GM18517 (cell line): ENCODE measurements at regions not wholly inside any gene's neighbourhood (a gene's known extent, or its start where the extent isn't known, plus 50 kb on each side); places are given as distances from the start of the nearest gene placed in this dataset.

Source experiments
- ATAC-seq: cut with Tn5 transposase; IDR thresholded peaks from one replicate; pipeline ENCODE4 v1.9.1; 2021; ENCODE audit warnings: mild to moderate bottlenecking, moderate library complexity; ENCODE audit not compliant: unreplicated experiment

- no peak for ATAC-seq
Observed at GRCh38 chr7:25314094-25314730, 85.9 kb upstream of the NPVF start.

DNA sequence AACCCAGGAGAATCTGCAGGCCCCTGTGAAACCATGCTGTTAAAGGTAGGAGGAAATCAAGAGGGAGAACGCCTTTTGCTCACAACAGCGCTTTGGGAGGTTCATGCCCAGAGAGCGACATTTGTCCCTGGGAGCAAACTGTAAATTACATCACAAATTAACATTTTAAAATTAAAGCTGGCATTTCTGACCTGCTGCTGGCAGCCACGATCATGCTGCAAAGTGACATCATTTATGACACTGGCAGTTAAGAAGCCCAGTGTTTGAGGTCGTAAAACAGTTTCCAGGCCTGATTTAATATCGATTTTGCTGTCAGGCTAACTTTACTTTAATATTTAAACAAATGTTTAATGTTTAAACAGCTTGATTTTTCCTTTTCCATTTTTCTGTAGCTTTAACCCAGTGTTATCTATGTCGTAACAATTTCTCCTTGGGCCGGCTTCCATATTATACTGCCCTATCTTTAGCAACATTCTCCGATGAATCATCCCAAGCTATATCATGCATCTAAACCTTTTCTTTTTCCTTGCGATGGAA is 86.5 kb upstream of the NPVF start:
- no peak for ATAC-seq

- no peak for ATAC-seq
Observed at GRCh38 chr7:25316366-25316765, 88.1 kb upstream of the NPVF start.

DNA sequence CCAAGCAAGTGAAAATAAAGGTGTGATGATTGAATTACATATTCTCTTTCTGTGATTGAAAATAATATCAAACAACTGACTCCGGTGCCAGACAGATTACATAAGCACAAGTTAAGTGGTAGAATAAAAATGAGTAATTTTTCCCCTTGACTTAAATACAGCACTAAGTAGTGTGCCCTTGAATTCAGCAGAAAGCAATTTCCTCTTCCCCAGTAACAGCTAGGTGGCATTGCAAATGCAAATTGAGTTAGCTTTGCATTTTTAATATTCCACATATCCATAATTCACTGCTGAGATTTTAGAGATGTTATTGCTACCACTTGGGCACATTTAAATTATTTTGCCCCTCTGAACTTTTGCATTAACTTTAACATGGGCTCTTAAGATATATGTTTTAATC is 89.8 kb upstream of the NPVF start:
- no peak for ATAC-seq

GRCh38 chr7:25319707-25320106 is 91.4 kb upstream of the NPVF start:
- ATAC-seq: no peak

GRCh38 chr7:25320791-25321190 is 92.5 kb upstream of the NPVF start:
- ATAC-seq: no peak

DNA sequence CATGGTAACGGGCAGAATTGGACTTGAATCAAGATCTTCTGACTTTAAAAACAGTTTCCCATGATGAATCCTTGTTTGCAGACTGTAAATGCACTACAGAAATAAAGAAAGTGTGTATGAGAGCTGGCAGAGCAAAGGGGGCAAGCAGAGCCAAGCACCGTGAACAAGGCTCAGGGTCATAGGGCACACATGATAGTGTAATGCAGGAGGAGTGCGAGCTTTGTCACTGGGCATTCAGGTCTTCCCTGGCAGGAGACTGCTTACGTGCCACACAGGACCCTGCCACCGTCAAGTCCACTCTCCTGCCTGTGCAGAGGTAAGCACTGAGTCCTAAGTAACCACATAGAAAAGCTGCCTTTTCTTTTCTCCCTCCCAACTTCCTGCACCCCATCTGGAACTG is 93.1 kb upstream of the NPVF start:
- no peak for ATAC-seq

DNA sequence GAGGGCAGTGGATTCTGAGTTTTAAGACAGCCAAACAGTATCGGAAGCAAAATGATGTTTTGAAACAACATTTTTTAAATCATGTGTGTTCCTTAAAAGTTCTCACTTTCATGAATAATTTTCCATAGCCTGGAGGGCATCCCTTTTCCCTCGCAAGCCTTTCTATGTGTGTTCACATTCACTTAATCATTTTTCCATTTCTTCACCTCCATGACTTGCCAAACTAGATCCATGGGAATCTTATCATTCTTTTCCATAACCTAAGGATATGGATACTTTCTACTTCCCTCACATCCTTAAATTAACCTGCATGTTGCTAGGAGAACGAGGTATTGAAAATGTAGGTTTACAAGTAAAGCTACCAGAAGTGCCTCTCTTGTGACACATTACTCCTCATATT is 94.2 kb upstream of the NPVF start:
- no peak for ATAC-seq

DNA sequence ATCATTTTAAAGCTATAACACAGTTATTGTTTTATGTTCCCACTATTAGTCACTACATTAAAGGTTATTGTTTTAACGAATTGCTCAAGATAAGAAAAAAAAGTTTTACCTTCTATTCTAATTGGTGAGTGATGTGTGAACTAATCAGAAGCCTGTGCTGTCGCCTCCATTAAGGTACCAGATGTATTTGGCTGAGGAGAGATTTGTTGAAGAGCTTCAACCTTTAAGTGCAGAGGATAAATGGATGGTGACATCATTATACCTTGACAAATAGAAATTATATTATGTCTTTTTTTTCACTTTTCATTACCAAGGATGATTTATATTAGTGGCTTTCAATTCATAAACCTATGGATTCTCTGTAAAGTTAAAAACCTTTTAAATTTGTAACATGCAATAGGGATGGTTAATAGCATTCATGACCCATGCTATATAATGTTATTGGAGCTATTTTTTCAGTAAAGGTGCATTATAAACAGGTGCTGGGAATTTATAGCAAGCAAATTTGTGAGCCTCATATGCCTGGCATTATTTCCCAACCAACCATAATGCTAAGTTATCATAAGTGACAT is 97.0 kb upstream of the NPVF start:
- ATAC-seq: no peak

DNA sequence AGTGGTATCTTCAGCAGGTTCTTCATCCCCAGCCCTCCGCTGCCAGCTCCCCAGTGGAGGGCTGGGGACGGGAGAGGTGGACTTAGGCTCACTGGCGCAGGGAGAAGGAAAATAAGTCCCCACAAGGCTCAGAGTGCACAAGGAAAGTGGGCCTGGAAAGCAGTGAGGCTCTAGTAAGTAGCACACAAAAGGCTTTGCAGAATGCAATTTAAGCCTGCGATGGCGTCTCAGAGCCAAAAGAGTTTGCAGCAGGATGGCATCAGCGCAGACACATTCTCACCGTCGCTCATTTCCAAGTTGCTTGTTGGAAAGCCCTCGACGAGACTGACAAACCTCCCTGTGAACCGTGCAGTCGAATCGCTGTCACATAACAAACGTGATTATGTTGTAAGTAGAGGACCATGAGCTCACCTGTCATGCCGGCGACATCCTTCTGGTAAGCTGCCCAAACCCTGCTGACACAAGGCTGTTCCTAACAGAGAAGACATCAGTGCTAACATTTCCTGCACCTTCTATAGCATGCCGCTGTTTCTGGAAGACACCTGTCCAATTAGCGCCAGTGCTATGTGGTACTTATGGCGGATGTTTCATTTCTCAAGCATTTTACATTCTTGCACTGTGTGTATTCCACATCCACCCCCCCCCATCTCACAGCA is 98.3 kb upstream of the NPVF start:
- ATAC-seq: no peak

GRCh38 chr7:25329815-25330214 is 101.5 kb upstream of the NPVF start:
- ATAC-seq: no peak

- no peak for ATAC-seq
Observed at GRCh38 chr7:25333296-25333928, 105.1 kb upstream of the NPVF start.

DNA sequence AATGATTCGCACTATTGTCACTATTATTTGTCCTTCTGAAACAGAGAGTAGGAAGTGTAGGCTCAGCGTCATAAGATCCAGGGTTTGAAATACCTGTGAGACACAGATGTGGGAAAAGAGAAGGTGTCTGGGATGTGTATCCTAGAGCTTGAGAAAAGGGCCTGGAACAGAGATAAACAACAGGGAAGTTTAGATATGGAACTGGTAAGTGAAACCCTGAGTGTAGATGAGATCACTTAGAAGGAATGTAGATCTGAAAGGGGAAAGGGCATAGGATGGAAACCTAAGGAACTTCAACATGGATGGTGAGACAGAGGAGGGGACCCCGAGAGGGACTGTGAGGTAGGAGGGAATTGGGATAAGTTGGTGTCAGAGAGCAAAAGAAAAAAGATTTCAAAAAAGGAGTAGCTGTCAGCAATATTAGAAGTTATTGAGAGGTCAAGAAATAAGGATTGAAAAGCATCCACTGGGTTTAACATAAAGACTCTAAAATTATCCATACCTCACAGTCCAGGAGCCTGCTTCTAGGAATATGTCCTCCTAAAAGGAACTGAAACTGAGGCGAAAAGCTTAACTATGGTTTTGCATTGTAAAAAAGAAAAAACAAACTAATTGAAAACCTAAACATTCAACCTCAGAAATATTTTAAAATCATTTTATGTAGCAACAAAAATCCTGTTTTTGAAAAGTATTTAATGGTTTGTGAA is 119.2 kb upstream of the NPVF start:
- ATAC-seq: no peak

DNA sequence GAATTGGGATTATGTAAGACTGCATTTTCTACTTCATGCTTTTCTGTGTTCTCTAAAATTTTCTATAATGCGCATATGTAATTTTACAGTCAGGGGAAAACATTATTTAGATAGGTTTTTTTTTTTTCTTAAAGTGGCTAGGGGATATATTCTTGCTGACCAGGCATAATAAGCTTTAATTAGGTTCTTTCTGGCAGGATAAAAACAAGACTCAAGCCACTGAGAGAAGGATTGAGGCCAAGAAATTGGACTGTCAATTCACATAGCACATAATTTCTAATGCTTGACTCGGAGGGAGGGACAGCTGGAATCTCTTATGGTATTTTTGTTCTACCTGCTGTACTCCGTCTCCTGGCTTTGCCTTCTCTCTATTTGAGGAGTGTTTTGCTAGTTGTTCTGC is 119.8 kb upstream of the NPVF start:
- no peak for ATAC-seq

- no peak for ATAC-seq
Observed at GRCh38 chr7:25349283-25350017, 121.2 kb upstream of the NPVF start.

DNA sequence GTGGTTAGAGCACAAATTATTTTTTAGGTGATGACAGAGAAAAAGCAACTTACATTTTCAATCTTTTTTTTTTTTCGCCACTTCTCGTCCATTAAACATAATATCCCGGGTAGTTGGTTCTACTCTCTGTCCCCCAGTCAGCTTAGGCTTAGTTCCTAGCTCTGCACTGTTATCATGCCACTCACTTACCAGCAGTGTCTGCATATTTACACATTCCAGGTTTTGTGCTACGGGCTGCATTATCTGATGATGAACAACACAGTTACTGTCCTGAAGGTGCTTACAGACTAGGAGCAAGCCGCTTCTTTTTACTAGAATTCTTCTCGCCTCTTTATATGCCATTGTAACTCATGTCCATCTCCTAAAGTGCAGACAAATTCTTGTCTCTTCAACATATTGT is 121.8 kb upstream of the NPVF start:
- ATAC-seq: no peak

DNA sequence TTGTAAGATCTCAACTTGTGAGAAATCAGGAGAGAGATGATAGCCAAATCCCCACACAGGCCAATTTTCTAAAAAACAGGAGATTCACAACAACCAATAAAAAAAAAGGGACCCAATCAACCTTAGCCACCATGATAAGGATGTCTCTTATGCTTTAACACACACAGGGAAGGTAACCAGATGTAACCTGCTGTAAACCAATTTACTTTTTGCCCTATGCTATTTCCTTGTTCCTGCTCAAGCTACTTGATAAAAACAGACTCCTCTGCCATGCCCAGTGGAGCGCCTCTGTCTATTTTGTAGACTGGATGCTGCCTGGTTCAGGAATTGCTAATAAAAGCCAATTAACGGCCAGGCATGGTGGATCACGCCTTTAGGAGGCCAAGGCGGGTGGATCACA is 123.5 kb upstream of the NPVF start:
- ATAC-seq: no peak

- no peak for ATAC-seq
Observed at GRCh38 chr7:25353196-25353595, 124.9 kb upstream of the NPVF start.

DNA sequence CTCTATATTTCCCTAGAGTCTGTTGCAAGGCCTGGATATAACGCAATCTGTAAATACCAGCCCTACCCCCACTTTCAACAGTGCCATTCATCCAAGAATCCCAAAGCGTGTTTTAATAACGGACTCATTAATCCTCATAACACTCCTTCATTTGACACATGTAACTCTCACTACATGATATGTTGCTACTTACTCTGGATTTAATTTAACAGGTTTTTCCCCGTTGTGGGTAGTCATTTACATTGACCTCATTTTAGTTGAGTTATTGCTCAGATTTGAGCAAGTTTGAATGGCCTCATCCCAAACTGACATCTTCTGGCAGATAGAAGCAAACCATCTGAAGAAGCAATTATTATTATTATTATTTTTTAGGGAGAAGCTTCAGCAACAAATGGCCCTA is 125.4 kb upstream of the NPVF start:
- ATAC-seq: no peak

DNA sequence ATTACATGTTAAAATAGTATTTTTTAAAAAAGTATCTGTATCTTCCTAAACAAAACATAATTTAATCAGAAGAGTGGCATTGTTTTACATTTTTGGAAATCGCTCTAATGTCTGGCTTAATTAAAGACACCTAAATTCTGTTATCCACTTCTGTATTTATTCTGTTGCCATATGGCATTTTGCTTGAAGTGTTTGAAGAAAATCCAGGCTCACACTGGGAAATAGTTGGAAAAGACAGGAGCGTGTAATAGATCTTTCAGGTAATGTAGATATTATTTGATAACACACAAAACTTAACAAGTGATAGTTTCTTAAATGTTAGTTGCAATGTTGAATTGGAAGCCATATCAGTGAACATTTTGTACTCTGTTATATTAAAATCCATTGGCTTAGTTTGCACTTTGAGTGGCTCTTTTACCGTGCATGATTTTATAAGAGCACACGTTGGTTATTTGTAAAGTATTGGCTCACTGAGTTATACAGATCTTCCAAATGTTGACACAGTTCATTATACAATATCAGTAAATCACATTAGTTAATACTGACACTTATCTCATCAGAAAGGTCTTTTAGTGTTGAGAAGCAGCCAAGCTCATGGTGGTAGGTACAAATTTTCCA is 128.4 kb upstream of the NPVF start:
- ATAC-seq: no peak
